ENCODE measurements at regions not wholly inside any gene's neighbourhood (a gene's known extent, or its start where the extent isn't known, plus 50 kb on each side); places are given as distances from the start of the nearest gene placed in this dataset.
"Not testable (repeated sequence)": the region's sequence is repeated elsewhere in the genome, so short reads cannot be mapped to it uniquely, and the experiment has no call there.

GRCh38 chr20:5678777-5679176 is 68.0 kb upstream of the GPCPD1 start:
- Histone ChIP-seq H3K36me3 (replicated peaks; ENCODE audit: insufficient read depth, low read depth) (no peaks in the 10 kb centered on the region), H3K4me2 (no peak overlapping the region), H3K4me1 (ENCODE audit: insufficient read depth) (no peaks in the 10 kb centered on the region), H4K20me1 (ENCODE audit: insufficient read depth, poor library complexity, severe bottlenecking) (no peaks in the 10 kb centered on the region), H3K27ac (no peak overlapping the region), H3K9me2 (replicated peaks; ENCODE audit: insufficient read depth) (no peaks in the 10 kb centered on the region), H3K27me3 (no peaks in the 10 kb centered on the region), H3K79me2 (no peaks in the 10 kb centered on the region), H3K4me3 (no peak overlapping the region), H2AFZ (no peak overlapping the region), H3K9me3 (ENCODE audit: low read depth) (no peaks in the 10 kb centered on the region)
- DNase-seq (ENCODE audit: low spot score), result no peak
- WGBS (ENCODE audit: low lambda C conversion rate, missing lambda C conversion rate), result 98% methylated on average over 2 of the region's 2 CpGs
- TF ChIP-seq EZH2phosphoT487 (IDR thresholded peaks at IDR 0.05; ENCODE audit: low read depth, severe bottlenecking, unreplicated experiment) (no peak), CTCF (IDR thresholded peaks at IDR 0.05; ENCODE audit: poor library complexity) (no peak), EZH2 (IDR thresholded peaks at IDR 0.05; ENCODE audit: borderline replicate concordance) (no peak)

GRCh38 chr20:5677944-5678343 is 67.1 kb upstream of the GPCPD1 start:
- not testable (repeated sequence) for H3K27ac ChIP-seq; H3K4me2 ChIP-seq; H2AFZ ChIP-seq; H3K9me3 ChIP-seq (ENCODE audit: low read depth); H3K79me2 ChIP-seq; H3K4me3 ChIP-seq; H3K4me1 ChIP-seq (ENCODE audit: insufficient read depth); H3K9me2 ChIP-seq (replicated peaks; ENCODE audit: insufficient read depth); DNase-seq (ENCODE audit: low spot score); H3K36me3 ChIP-seq (replicated peaks; ENCODE audit: insufficient read depth, low read depth); H4K20me1 ChIP-seq (ENCODE audit: insufficient read depth, poor library complexity, severe bottlenecking); H3K27me3 ChIP-seq
- WGBS (ENCODE audit: low lambda C conversion rate, missing lambda C conversion rate), result 93% methylated on average over 8 of the region's 8 CpGs

- Histone ChIP-seq H4K20me1 (ENCODE audit: insufficient read depth, poor library complexity, severe bottlenecking) (no peaks in the 10 kb centered on the region), H3K79me2 (no peaks in the 10 kb centered on the region), H3K9me3 (ENCODE audit: low read depth) (no peaks in the 10 kb centered on the region), H3K36me3 (replicated peaks; ENCODE audit: insufficient read depth, low read depth) (no peaks in the 10 kb centered on the region), H2AFZ (no peak overlapping the region), H3K4me2 (no peak overlapping the region), H3K9me2 (replicated peaks; ENCODE audit: insufficient read depth) (no peaks in the 10 kb centered on the region), H3K27me3 (no peaks in the 10 kb centered on the region), H3K4me3 (no peak overlapping the region), H3K4me1 (ENCODE audit: insufficient read depth) (no peaks in the 10 kb centered on the region), H3K27ac (no peak overlapping the region)
- WGBS (ENCODE audit: low lambda C conversion rate, missing lambda C conversion rate), result 87% methylated on average over 4 of the region's 4 CpGs
- TF ChIP-seq CTCF (IDR thresholded peaks at IDR 0.05; ENCODE audit: poor library complexity), result no peak
- no peak for TF ChIP-seq EZH2phosphoT487 (IDR thresholded peaks at IDR 0.05; ENCODE audit: low read depth, severe bottlenecking, unreplicated experiment)
- TF ChIP-seq EZH2 (IDR thresholded peaks at IDR 0.05; ENCODE audit: borderline replicate concordance), result no peak
- DNase-seq (ENCODE audit: low spot score), result no peak
These were observed 66.6 kb upstream of the GPCPD1 start for GRCh38 chr20:5677389-5677788.

GRCh38 chr20:5675103-5676091 is 64.6 kb upstream of the GPCPD1 start:
- H2AFZ ChIP-seq, result no peak overlapping the region
- no peaks in the 10 kb centered on the region for H4K20me1 ChIP-seq (ENCODE audit: insufficient read depth, poor library complexity, severe bottlenecking)
- no peak overlapping the region for H3K4me2 ChIP-seq
- no peaks in the 10 kb centered on the region for H3K36me3 ChIP-seq (replicated peaks; ENCODE audit: insufficient read depth, low read depth)
- WGBS (ENCODE audit: low lambda C conversion rate, missing lambda C conversion rate), result 91% methylated on average over 12 of the region's 12 CpGs
- H3K4me1 ChIP-seq (ENCODE audit: insufficient read depth), result no peaks in the 10 kb centered on the region
- no peaks in the 10 kb centered on the region for H3K79me2 ChIP-seq
- DNase-seq (ENCODE audit: low spot score), result no peak
- no peak overlapping the region for H3K27ac ChIP-seq
- H3K9me2 ChIP-seq (replicated peaks; ENCODE audit: insufficient read depth), result no peaks in the 10 kb centered on the region
- TF ChIP-seq EZH2 (IDR thresholded peaks at IDR 0.05; ENCODE audit: borderline replicate concordance) (no peak), CTCF (IDR thresholded peaks at IDR 0.05; ENCODE audit: poor library complexity) (no peak), EZH2phosphoT487 (IDR thresholded peaks at IDR 0.05; ENCODE audit: low read depth, severe bottlenecking, unreplicated experiment) (no peak)
- H3K27me3 ChIP-seq, result no peaks in the 10 kb centered on the region
- no peak overlapping the region for H3K4me3 ChIP-seq
- no peaks in the 10 kb centered on the region for H3K9me3 ChIP-seq (ENCODE audit: low read depth)
